B cell (primary cell): ENCODE measurements at regions not wholly inside any gene's neighbourhood (a gene's known extent, or its start where the extent isn't known, plus 50 kb on each side); places are given as distances from the start of the nearest gene placed in this dataset.

Experiments used
- ATAC-seq: fragments of 200-7000 bp; cut with Tn5 transposase; one replicate; pipeline ENCODE4 v1.10.0; 2021; ENCODE audit warnings: low read depth, mild to moderate bottlenecking, moderate number of reproducible peaks, moderate library complexity
- CTCF ChIA-PET: fragments of 350-600 bp; sonication (Branson Sonifier 250); formaldehyde crosslinking; loops from one replicate; lab custom pipeline; 2021; ENCODE audit warnings: antibody characterized with exemption, inconsistent platforms; lab: Charles Lee
- POLR2A ChIA-PET: fragments of 350-600 bp; sonication (Branson Sonifier 250); formaldehyde crosslinking; loops from one replicate; lab custom pipeline; 2021; ENCODE audit warnings: antibody characterized with exemption; lab: Charles Lee
- DNase-seq: peaks from one replicate; pipeline ENCODE4 v3.0.0; 2013
- H2AFZ ChIP-seq: 2 replicates; pipeline ENCODE4 v1.6.1; 2012; ENCODE audit warnings: mild to moderate bottlenecking, low read depth, low read length; ENCODE audit not compliant: insufficient read depth, poor library complexity, severe bottlenecking
- H3K27ac ChIP-seq, 2 donors: 1 replicate in 1 of 2; 2 replicates in 1 of 2; pipeline ENCODE4 v1.5.1; 2012 to 2013; ENCODE audit warnings: low read length in 2 of 2, mild to moderate bottlenecking in 2 of 2, moderate library complexity in 1 of 2
- H3K27me3 ChIP-seq, 4 experiments: fragments of 200-600 bp in 1 of 4; sonication (generic) in 1 of 4; replicated peaks in 1 of 4; 1 replicate in 2 of 4; 2 replicates in 2 of 4; pipeline versions ENCODE4 v1.6.1 to v1.7.0; 2013 to 2016; ENCODE audit warnings: low read length in 3 of 4, mild to moderate bottlenecking in 2 of 4, mixed read lengths in 1 of 4, moderate library complexity in 1 of 4; ENCODE audit not compliant: insufficient read depth in 4 of 4, control insufficient read depth in 3 of 4; ENCODE audit errors: control extremely low read depth in 1 of 4
- H3K36me3 ChIP-seq, 2 experiments: replicated peaks in 1 of 2; 1 replicate in 1 of 2; 2 replicates in 1 of 2; pipeline versions ENCODE4 v1.6.1 to v1.7.1; 2013; ENCODE audit warnings: low read length in 1 of 2; ENCODE audit not compliant: insufficient read depth in 2 of 2, control insufficient read depth in 1 of 2; ENCODE audit errors: control extremely low read depth in 1 of 2, extremely low read depth in 1 of 2
- H3K4me1 ChIP-seq, 2 donors: fragments of 200-600 bp in 1 of 2; sonication (generic) in 1 of 2; 1 replicate in 1 of 2; 2 replicates in 1 of 2; pipeline versions ENCODE4 v1.5.1 to v1.6.1; 2013 to 2017; ENCODE audit warnings: low read length in 2 of 2; ENCODE audit not compliant: control insufficient read depth in 2 of 2, insufficient read depth in 2 of 2
- H3K4me2 ChIP-seq: replicated peaks from 2 replicates; pipeline ENCODE3; 2012; ENCODE audit warnings: mild to moderate bottlenecking, low read depth, low read length; ENCODE audit not compliant: poor library complexity, severe bottlenecking
- H3K4me3 ChIP-seq, 5 experiments: fragments of 200-600 bp in 1 of 5; sonication (generic) in 1 of 5; 1 replicate in 3 of 5; 2 replicates in 2 of 5; pipeline versions ENCODE4 v1.5.1 to v1.7.0; 2011 to 2016; ENCODE audit warnings: low read length in 4 of 5, mild to moderate bottlenecking in 4 of 5, low read depth in 2 of 5, control low read depth in 1 of 5, moderate library complexity in 1 of 5; ENCODE audit not compliant: insufficient read depth in 1 of 5; ENCODE audit errors: control extremely low read depth in 1 of 5, extremely low read depth in 1 of 5
- H3K79me2 ChIP-seq: fragments of 200-600 bp; sonication (generic); one replicate; pipeline ENCODE4 v1.6.0; 2016; ENCODE audit warnings: low read length; ENCODE audit not compliant: control insufficient read depth, insufficient read depth
- H3K9ac ChIP-seq: fragments of 200-600 bp; sonication (generic); 2 replicates; pipeline ENCODE4 v1.6.1; 2017; ENCODE audit warnings: mild to moderate bottlenecking, low read length, moderate library complexity
- H3K9me3 ChIP-seq, 3 donors: one replicate each; pipeline versions ENCODE4 v1.6.1 to v1.7.1; 2013; ENCODE audit warnings: low read length in 2 of 3; ENCODE audit not compliant: control insufficient read depth in 2 of 3, insufficient read depth in 1 of 3; ENCODE audit errors: control extremely low read depth in 1 of 3
- H4K20me1 ChIP-seq: 2 replicates; pipeline ENCODE4 v1.6.0; 2012; ENCODE audit warnings: mild to moderate bottlenecking, low read length; ENCODE audit not compliant: insufficient read depth, control insufficient read depth, poor library complexity, severe bottlenecking
- H3K27ac Mint-ChIP-seq: one replicate; pipeline ENCODE4 v1.8.0; 2021; ENCODE audit warnings: mixed read lengths
- H3K27me3 Mint-ChIP-seq: one replicate; pipeline ENCODE4 v1.8.0; 2021; ENCODE audit warnings: mixed read lengths
- H3K4me1 Mint-ChIP-seq: one replicate; pipeline ENCODE4 v1.8.0; 2021; ENCODE audit warnings: mixed read lengths
- H3K4me3 Mint-ChIP-seq: one replicate; pipeline ENCODE4 v1.8.0; 2021; ENCODE audit warnings: mixed read lengths
- H3K9me3 Mint-ChIP-seq: one replicate; pipeline ENCODE4 v1.8.0; 2022; ENCODE audit warnings: mixed read lengths; ENCODE audit not compliant: insufficient read depth
- EZH2 ChIP-seq: IDR thresholded peaks from 2 replicates; pipeline ENCODE4 v1.6.1; 2012; ENCODE audit warnings: borderline replicate concordance, low read depth, mild to moderate bottlenecking, moderate library complexity, low read length; ENCODE audit not compliant: insufficient read depth, poor library complexity, severe bottlenecking
- WGBS: methylation state at CpG from one replicate; pipeline ENCODE4 v1.1.5; 2013; ENCODE audit warnings: missing lambda C conversion rate; ENCODE audit not compliant: insufficient coverage; 5-methylcytosine and 5-hydroxymethylcytosine counted together
- intact Hi-C: fragments of 100-400 bp; cut with micrococcal nuclease; formaldehyde crosslinking; loops from one replicate; pipeline ENCODE4 v1.10.0; 2022
- TF ChIP-seq, protein P1 (sequence below): fragments of 200-600 bp; IDR thresholded peaks from one replicate; pipeline ENCODE4 v1.8.0; 2022; ENCODE audit warnings: antibody characterized with exemption, mild to moderate bottlenecking

DNA sequence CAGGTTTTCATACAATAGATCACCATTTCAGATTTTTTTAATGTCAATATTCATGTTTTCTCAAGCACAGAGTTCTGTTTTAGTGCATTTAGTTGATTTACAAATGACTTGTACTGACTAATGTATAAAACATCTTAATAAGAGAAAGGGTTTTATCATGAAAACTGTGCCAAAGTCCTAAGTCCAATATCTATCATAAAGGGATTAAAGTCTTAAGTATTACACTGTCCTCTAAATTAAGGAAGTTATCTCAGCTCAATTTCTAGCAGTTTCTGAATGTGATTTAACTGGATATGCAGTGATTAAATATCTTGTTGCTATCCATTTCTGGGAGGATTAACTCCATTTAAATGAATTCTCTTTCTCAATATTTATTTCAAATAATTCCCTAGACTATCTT lies 381.1 kb upstream of the CNTN4 start:
- Histone ChIP-seq H3K4me1 (no peaks in the 10 kb centered on the region), H3K9me3 (peaks cover 0 to 3% (median 0%) of the 10 kb centered on the region in 3 donors), H4K20me1 (no peaks in the 10 kb centered on the region), H3K4me3 (no peak overlapping the region), H2AFZ (no peak overlapping the region), H3K9ac (no peak overlapping the region), H3K27me3 (no peaks in the 10 kb centered on the region), H3K4me2 (no peak overlapping the region), H3K36me3 (no peaks in the 10 kb centered on the region), H3K27ac (no peak overlapping the region), H3K79me2 (no peaks in the 10 kb centered on the region)
- no peak overlapping the region for H3K27ac Mint-ChIP-seq
- intact Hi-C loops = no loop called here
- no peak overlapping the region for H3K4me3 Mint-ChIP-seq
- ATAC-seq (no peak), DNase-seq (no peak)
- TF ChIP-seq, protein P1, sequence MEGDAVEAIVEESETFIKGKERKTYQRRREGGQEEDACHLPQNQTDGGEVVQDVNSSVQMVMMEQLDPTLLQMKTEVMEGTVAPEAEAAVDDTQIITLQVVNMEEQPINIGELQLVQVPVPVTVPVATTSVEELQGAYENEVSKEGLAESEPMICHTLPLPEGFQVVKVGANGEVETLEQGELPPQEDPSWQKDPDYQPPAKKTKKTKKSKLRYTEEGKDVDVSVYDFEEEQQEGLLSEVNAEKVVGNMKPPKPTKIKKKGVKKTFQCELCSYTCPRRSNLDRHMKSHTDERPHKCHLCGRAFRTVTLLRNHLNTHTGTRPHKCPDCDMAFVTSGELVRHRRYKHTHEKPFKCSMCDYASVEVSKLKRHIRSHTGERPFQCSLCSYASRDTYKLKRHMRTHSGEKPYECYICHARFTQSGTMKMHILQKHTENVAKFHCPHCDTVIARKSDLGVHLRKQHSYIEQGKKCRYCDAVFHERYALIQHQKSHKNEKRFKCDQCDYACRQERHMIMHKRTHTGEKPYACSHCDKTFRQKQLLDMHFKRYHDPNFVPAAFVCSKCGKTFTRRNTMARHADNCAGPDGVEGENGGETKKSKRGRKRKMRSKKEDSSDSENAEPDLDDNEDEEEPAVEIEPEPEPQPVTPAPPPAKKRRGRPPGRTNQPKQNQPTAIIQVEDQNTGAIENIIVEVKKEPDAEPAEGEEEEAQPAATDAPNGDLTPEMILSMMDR = no peak
- no peak for TF ChIP-seq EZH2
- ChIA-PET CTCF (no interaction called here), POLR2A (no interaction called here)
- H3K27me3 Mint-ChIP-seq = no peaks in the 10 kb centered on the region
- H3K4me1 Mint-ChIP-seq = no peaks in the 10 kb centered on the region
- H3K9me3 Mint-ChIP-seq = peaks cover 3% of the 10 kb centered on the region

DNA sequence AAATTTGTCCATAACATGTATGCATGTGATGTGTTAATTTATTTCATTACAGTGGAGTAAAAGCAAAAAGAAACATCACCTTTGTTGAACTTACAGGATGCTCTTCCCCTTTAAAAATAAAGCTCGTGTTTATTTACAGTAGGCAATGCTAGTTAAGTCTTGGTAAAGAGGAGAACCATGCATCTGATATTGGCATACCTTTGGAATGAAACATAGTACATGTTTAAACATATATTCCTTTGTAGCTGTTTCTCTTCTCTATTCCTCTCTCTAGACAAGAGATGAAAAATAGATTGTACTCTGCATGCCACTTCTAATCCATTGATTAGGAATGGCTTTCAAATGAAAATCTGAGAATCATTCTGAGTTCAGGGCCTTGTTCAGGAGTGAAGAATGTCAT lies 374.9 kb upstream of the CNTN4 start:
- TF ChIP-seq EZH2 = no peak
- TF ChIP-seq, protein P1 = no peak
- Mint-ChIP-seq H3K27me3 (no peaks in the 10 kb centered on the region), H3K9me3 (no peaks in the 10 kb centered on the region), H3K27ac (no peak overlapping the region), H3K4me1 (no peaks in the 10 kb centered on the region), H3K4me3 (no peak overlapping the region)
- no CpG with 5 or more reads among the region's 1 CpG for WGBS
- H3K9ac ChIP-seq = no peak overlapping the region
- intact Hi-C loops = no loop called here
- no peaks in the 10 kb centered on the region for H3K4me1 ChIP-seq
- H3K27ac ChIP-seq = no peak overlapping the region
- no peak for ATAC-seq
- CTCF ChIA-PET = no interaction called here
- no peak for DNase-seq
- H3K4me2 ChIP-seq = no peak overlapping the region
- H3K4me3 ChIP-seq = no peak overlapping the region
- POLR2A ChIA-PET = no interaction called here
- no peaks in the 10 kb centered on the region for H4K20me1 ChIP-seq
- H2AFZ ChIP-seq = no peak overlapping the region
- H3K9me3 ChIP-seq = no peaks in the 10 kb centered on the region
- no peaks in the 10 kb centered on the region for H3K79me2 ChIP-seq
- no peaks in the 10 kb centered on the region for H3K36me3 ChIP-seq
- no peaks in the 10 kb centered on the region for H3K27me3 ChIP-seq
